Right renal cortex interstitium (tissue), 3 donors: ENCODE measurements at regions not wholly inside any gene's neighbourhood (a gene's known extent, or its start where the extent isn't known, plus 50 kb on each side); places are given as distances from the start of the nearest gene placed in this dataset.

Experiments used
- DNase-seq, 3 donors: peaks; one replicate each; pipeline ENCODE4 v3.0.0-alpha.2; 2013; ENCODE audit warnings: low read depth in 3 of 3, low spot score in 2 of 3

GRCh38 chr1:60413091-60413490, 339.5 kb upstream of the C1orf87 start:
- DNase-seq, result no peak

- no peak for DNase-seq
Measured at GRCh38 chr1:60411591-60411990, 338.0 kb upstream of the C1orf87 start.

- no peak for DNase-seq
Measured at GRCh38 chr1:60402816-60403215, 329.2 kb upstream of the C1orf87 start.

GRCh38 chr1:60402216-60402615, 328.6 kb upstream of the C1orf87 start:
- no peak for DNase-seq

- no peak for DNase-seq
Measured at GRCh38 chr1:60394436-60394835, 320.9 kb upstream of the C1orf87 start.

GRCh38 chr1:60390593-60391282, 317.2 kb upstream of the C1orf87 start:
- no peak for DNase-seq

GRCh38 chr1:60388092-60388987, 314.8 kb upstream of the C1orf87 start:
- no peak for DNase-seq

GRCh38 chr1:60387175-60387574, 313.6 kb upstream of the C1orf87 start:
- DNase-seq, result no peak

- DNase-seq, result no peak
Measured at GRCh38 chr1:60386249-60386648, 312.7 kb upstream of the C1orf87 start.

GRCh38 chr1:60376196-60376595, 302.6 kb upstream of the C1orf87 start:
- no peak for DNase-seq

- no peak for DNase-seq
Measured at GRCh38 chr1:60374537-60374936, 301.0 kb upstream of the C1orf87 start.

- no peak for DNase-seq
Measured at GRCh38 chr1:60367532-60367931, 294.0 kb upstream of the C1orf87 start.

GRCh38 chr1:60359431-60359830, 285.9 kb upstream of the C1orf87 start:
- no peak for DNase-seq

- DNase-seq, result no peak
Measured at GRCh38 chr1:60350531-60350930, 277.0 kb upstream of the C1orf87 start.

GRCh38 chr1:60348884-60349283, 275.3 kb upstream of the C1orf87 start:
- DNase-seq, result no peak

GRCh38 chr1:60345621-60346020, 272.1 kb upstream of the C1orf87 start:
- DNase-seq, result no peak

- no peak for DNase-seq
Measured at GRCh38 chr1:60345049-60345448, 271.5 kb upstream of the C1orf87 start.

GRCh38 chr1:60343736-60344135, 270.2 kb upstream of the C1orf87 start:
- no peak for DNase-seq

GRCh38 chr1:60342569-60342968, 269.0 kb upstream of the C1orf87 start:
- no peak for DNase-seq

- DNase-seq, result no peak
Measured at GRCh38 chr1:60341274-60341673, 267.7 kb upstream of the C1orf87 start.

- no peak for DNase-seq
Measured at GRCh38 chr1:60331647-60332046, 258.1 kb upstream of the C1orf87 start.

- DNase-seq, result no peak
Measured at GRCh38 chr1:60329651-60330050, 256.1 kb upstream of the C1orf87 start.
